Gastroesophageal sphincter (tissue), 4 donors: ENCODE measurements at regions not wholly inside any gene's neighbourhood (a gene's known extent, or its start where the extent isn't known, plus 50 kb on each side); places are given as distances from the start of the nearest gene placed in this dataset.
A peak's percentile ranks its signal among the peaks of the same experiment; 100 is the strongest.

Experiments used
- ATAC-seq: fragments of 150-250 bp; one replicate; pipeline ENCODE4 v1.9.1; 2016; ENCODE audit warnings: mild to moderate bottlenecking, moderate library complexity
- H3K27ac ChIP-seq, 4 donors: fragments of 200-600 bp; sonication (generic) in 3 of 4; 1 replicate in 3 of 4; 2 replicates in 1 of 4; pipeline ENCODE4 v1.5.1; 2016 to 2019
- H3K27me3 ChIP-seq: fragments of 200-600 bp; sonication (generic); one replicate; pipeline ENCODE4 v1.5.1; 2019
- H3K36me3 ChIP-seq, 2 donors: fragments of 200-600 bp; sonication (generic); one replicate each; pipeline ENCODE4 v1.5.1; 2019; ENCODE audit warnings: control low read depth in 1 of 2
- H3K4me1 ChIP-seq, 3 donors: fragments of 200-600 bp; sonication (generic); 1 replicate in 2 of 3; 2 replicates in 1 of 3; pipeline ENCODE4 v1.5.1; 2016 to 2019; ENCODE audit warnings: control low read depth in 2 of 3
- H3K4me3 ChIP-seq, 2 donors: fragments of 200-600 bp; sonication (generic); one replicate each; pipeline ENCODE4 v1.5.1; 2019; ENCODE audit warnings: mild to moderate bottlenecking in 1 of 2, moderate library complexity in 1 of 2
- H3K9me3 ChIP-seq, 3 donors: fragments of 200-600 bp; sonication (generic); one replicate each; pipeline ENCODE4 v1.5.1; 2017 to 2019; ENCODE audit warnings: control low read depth in 2 of 3
- EP300 ChIP-seq: sonication (generic); formaldehyde crosslinking; IDR thresholded peaks from one replicate; pipeline ENCODE4 v1.6.1; 2017; ENCODE audit warnings: antibody characterized with exemption, mild to moderate bottlenecking
- POLR2A ChIP-seq, 2 donors: fragments of 450-650 bp; IDR thresholded peaks; one replicate each; pipeline ENCODE4 v1.6.1; 2017; ENCODE audit warnings: antibody characterized with exemption in 2 of 2, mild to moderate bottlenecking in 2 of 2, moderate library complexity in 1 of 2
- POLR2AphosphoS5 ChIP-seq: sonication (generic); formaldehyde crosslinking; IDR thresholded peaks from one replicate; pipeline ENCODE4 v1.6.1; 2017; ENCODE audit warnings: antibody characterized with exemption
- WGBS, 2 donors: methylation state at CpG; one replicate each; pipeline ENCODE4 v1.1.5; 2018; ENCODE audit warnings: low coverage in 1 of 2; 5-methylcytosine and 5-hydroxymethylcytosine counted together
- TF ChIP-seq, protein P1 (sequence below), 4 experiments: fragments of 200-600 bp in 2 of 4; fragments of 450-650 bp in 2 of 4; sonication (generic) in 1 of 4; IDR thresholded peaks; one replicate each; pipeline ENCODE4 v1.5.1; 2017 to 2019; ENCODE audit warnings: antibody characterized with exemption in 4 of 4, mild to moderate bottlenecking in 2 of 4, moderate library complexity in 2 of 4

DNA sequence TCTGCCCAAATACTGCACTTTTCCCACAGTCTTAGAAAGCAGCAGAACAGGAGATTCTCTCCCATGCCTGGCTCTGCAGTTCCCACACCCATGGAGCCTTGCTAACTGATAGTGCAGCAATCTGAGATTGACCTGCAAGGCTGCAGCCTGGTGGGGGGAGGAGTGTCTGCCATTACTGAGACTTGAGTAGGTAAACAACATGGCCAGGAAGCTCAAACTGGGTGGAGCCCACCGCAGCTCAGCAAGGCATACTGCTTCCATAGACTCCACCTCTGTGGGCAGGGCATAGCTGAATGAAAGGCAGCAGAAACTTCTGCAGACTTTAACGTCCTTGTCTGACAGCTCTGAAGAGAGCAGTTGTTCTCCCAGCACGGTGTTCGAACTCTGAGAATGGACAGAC, 358.5 kb upstream of the PCDH9 start:
- no peak for ATAC-seq
- H3K27me3 ChIP-seq, result no peaks in the 10 kb centered on the region
- TF ChIP-seq EP300 (no peak), POLR2AphosphoS5 (no peak), POLR2A (IDR thresholded peaks at IDR 0.05) (no peak)
- TF ChIP-seq, protein P1, sequence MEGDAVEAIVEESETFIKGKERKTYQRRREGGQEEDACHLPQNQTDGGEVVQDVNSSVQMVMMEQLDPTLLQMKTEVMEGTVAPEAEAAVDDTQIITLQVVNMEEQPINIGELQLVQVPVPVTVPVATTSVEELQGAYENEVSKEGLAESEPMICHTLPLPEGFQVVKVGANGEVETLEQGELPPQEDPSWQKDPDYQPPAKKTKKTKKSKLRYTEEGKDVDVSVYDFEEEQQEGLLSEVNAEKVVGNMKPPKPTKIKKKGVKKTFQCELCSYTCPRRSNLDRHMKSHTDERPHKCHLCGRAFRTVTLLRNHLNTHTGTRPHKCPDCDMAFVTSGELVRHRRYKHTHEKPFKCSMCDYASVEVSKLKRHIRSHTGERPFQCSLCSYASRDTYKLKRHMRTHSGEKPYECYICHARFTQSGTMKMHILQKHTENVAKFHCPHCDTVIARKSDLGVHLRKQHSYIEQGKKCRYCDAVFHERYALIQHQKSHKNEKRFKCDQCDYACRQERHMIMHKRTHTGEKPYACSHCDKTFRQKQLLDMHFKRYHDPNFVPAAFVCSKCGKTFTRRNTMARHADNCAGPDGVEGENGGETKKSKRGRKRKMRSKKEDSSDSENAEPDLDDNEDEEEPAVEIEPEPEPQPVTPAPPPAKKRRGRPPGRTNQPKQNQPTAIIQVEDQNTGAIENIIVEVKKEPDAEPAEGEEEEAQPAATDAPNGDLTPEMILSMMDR (IDR thresholded peaks at IDR 0.05), result no peak

DNA sequence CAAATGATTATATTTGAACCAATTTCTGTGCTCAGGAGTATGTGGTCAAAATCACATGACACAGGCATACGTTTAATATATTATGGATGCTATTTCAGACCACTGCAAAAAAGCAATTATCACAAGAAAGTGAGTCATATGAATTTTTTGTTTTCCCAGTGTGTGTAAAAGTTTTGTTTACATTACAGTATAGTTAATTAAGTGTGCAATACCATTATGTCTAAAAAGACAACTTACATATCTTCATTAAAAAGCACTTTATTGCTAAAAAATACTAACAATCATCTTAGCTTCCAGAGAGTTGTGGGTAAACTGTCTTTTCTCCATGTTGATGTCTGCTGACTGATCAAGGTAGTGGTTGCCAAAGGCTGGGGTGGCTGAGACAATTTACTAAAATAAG, 347.2 kb upstream of the PCDH9 start:
- Histone ChIP-seq H3K27me3 (no peaks in the 10 kb centered on the region), H3K9me3 (no peaks in the 10 kb centered on the region), H3K4me3 (no peak overlapping the region), H3K27ac (no peak overlapping the region), H3K4me1 (no peaks in the 10 kb centered on the region), H3K36me3 (no peaks in the 10 kb centered on the region)
- TF ChIP-seq, protein P1 (IDR thresholded peaks at IDR 0.05), result no peak
- TF ChIP-seq EP300 (no peak), POLR2AphosphoS5 (no peak), POLR2A (IDR thresholded peaks at IDR 0.05) (no peak)
- WGBS, 2 donors, result 45 to 57% methylated on average over 1 of the region's 1 CpG
- ATAC-seq, result no peak

More for the DNA sequence above, 358.5 kb upstream of the PCDH9 start:
- Histone ChIP-seq H3K36me3 (no peaks in the 10 kb centered on the region), H3K27ac (no peak overlapping the region), H3K4me1 (no peaks in the 10 kb centered on the region), H3K4me3 (no peak overlapping the region), H3K9me3 (peaks cover 0 to 3% (median 0%) of the 10 kb centered on the region in 3 donors)
- WGBS, 2 donors, result 87% methylated on average over 3 of the region's 4 CpGs; no CpG with 5 or more reads in 1 of the 2 donors

DNA sequence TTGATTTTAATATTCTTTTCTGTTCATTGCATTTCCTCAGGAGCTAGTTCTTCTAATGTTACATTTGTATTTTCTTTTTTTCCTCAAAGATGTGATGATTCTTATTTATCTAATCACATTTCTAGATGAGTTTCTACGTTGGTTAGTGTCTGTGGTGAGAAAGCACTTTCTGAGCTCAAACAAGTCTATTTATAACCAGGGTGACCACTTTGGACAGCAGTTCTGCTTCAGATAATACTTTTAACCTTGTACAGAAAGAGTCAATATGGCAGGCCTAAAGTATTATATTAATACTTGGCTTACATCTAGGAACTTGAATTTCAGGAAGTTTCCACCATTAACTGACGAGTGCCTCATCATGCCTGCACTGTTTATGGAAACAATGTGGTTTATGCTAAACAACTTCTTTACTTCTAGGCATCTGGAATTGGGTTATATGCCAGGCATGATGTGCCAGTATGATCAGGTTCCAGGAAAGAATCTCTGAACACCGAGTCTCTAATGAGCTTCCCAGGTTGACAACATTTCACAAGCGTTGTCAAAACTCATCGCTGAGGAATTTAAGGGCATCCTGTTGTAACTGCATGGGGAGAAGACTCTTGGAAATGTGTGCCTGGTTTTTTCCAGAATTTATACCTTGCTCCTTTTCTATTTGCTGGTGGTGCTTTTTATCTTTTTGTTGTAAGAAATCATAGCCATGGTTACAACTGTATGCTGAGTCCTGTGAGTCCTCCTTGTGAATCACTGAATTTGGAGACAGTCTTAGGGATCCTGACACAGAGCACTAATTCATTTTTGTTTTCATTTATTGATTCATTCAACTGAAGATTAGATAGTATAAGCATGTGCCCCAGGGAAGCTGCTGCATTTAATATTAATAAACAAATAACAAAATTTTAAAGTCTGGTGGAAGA, 344.4 kb upstream of the PCDH9 start:
- H3K27ac ChIP-seq, result peak overlapping the region in 2 of 4 donors; percentile 24 to 35
- no peaks in the 10 kb centered on the region for H3K27me3 ChIP-seq
- H3K36me3 ChIP-seq, result no peaks in the 10 kb centered on the region
- no peak for ATAC-seq
- no peaks in the 10 kb centered on the region for H3K4me1 ChIP-seq
- H3K4me3 ChIP-seq, result no peak overlapping the region
- 11 to 45% methylated on average over 5 of the region's 5 CpGs for WGBS, 2 donors
- no peak for TF ChIP-seq EP300
- TF ChIP-seq, protein P1 (IDR thresholded peaks at IDR 0.05), result no peak
- no peak for TF ChIP-seq POLR2AphosphoS5
- no peak for TF ChIP-seq POLR2A (IDR thresholded peaks at IDR 0.05)
- no peaks in the 10 kb centered on the region for H3K9me3 ChIP-seq

DNA sequence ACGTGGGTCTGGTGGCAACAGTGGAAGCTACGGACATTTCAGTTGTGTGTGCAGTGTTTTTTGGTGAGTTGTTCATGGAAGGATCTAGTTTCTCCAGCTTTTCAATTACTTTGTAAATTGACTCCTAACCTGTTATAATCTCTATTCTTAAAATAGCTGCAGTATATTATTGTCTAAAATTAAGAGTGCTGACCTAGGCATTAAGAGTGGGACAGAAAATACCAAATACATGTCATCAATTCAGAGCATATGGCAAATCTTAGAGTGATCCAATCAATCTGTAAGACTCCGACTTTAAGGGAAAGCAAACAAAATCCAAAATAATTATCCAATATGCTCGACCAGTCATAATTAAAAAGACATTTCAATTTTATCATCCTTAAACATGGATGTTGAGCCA, 338.1 kb upstream of the PCDH9 start:
- H3K36me3 ChIP-seq, result no peaks in the 10 kb centered on the region
- TF ChIP-seq POLR2A (IDR thresholded peaks at IDR 0.05) (no peak), POLR2AphosphoS5 (no peak), EP300 (no peak)
- TF ChIP-seq, protein P1 (IDR thresholded peaks at IDR 0.05), result no peak
- H3K9me3 ChIP-seq, result no peaks in the 10 kb centered on the region
- no peak overlapping the region for H3K27ac ChIP-seq
- H3K4me3 ChIP-seq, result no peak overlapping the region
- no peak for ATAC-seq
- no peaks in the 10 kb centered on the region for H3K27me3 ChIP-seq
- 80 to 95% methylated on average over 3 to 4 of the region's 4 CpGs for WGBS, 2 donors
- H3K4me1 ChIP-seq, result no peaks in the 10 kb centered on the region
